ENCODE measurements at regions not wholly inside any gene's neighbourhood (a gene's known extent, or its start where the extent isn't known, plus 50 kb on each side); places are given as distances from the start of the nearest gene placed in this dataset.

GRCh38 chr4:185994750-185995149 is 74.2 kb upstream of the TLR3 start:
- TF ChIP-seq CTCF (IDR thresholded peaks at IDR 0.05; ENCODE audit: borderline replicate concordance, control extremely low read depth, extremely low read depth, insufficient read depth, missing control alignments): no peak
- DNase-seq (ENCODE audit: low spot score): no peak
- in situ Hi-C loops (cut with MboI; ENCODE audit: low sequenced_read_pairs, unreplicated experiment): no loop called here

GRCh38 chr4:185995665-185996064 is 73.3 kb upstream of the TLR3 start:
- in situ Hi-C loops (cut with MboI; ENCODE audit: low sequenced_read_pairs, unreplicated experiment): no loop called here
- TF ChIP-seq CTCF (IDR thresholded peaks at IDR 0.05; ENCODE audit: borderline replicate concordance, control extremely low read depth, extremely low read depth, insufficient read depth, missing control alignments): no peak
- DNase-seq (ENCODE audit: low spot score): no peak

- TF ChIP-seq CTCF (IDR thresholded peaks at IDR 0.05; ENCODE audit: borderline replicate concordance, control extremely low read depth, extremely low read depth, insufficient read depth, missing control alignments): no peak
- no peak for DNase-seq (ENCODE audit: low spot score)
- in situ Hi-C loops (cut with MboI; ENCODE audit: low sequenced_read_pairs, unreplicated experiment): no loop called here
Observed at GRCh38 chr4:185997296-185997695, 71.7 kb upstream of the TLR3 start.

- in situ Hi-C loops (cut with MboI; ENCODE audit: low sequenced_read_pairs, unreplicated experiment): no loop called here
- no peak for TF ChIP-seq CTCF (IDR thresholded peaks at IDR 0.05; ENCODE audit: borderline replicate concordance, control extremely low read depth, extremely low read depth, insufficient read depth, missing control alignments)
- no peak for DNase-seq (ENCODE audit: low spot score)
Observed at GRCh38 chr4:185998791-185999190, 70.2 kb upstream of the TLR3 start.

GRCh38 chr4:185999207-185999606 is 69.7 kb upstream of the TLR3 start:
- no peak for TF ChIP-seq CTCF (IDR thresholded peaks at IDR 0.05; ENCODE audit: borderline replicate concordance, control extremely low read depth, extremely low read depth, insufficient read depth, missing control alignments)
- in situ Hi-C loops (cut with MboI; ENCODE audit: low sequenced_read_pairs, unreplicated experiment): no loop called here
- no peak for DNase-seq (ENCODE audit: low spot score)

- TF ChIP-seq CTCF (IDR thresholded peaks at IDR 0.05; ENCODE audit: borderline replicate concordance, control extremely low read depth, extremely low read depth, insufficient read depth, missing control alignments): no peak
- DNase-seq (ENCODE audit: low spot score): no peak
- in situ Hi-C loops (cut with MboI; ENCODE audit: low sequenced_read_pairs, unreplicated experiment): no loop called here
Observed at GRCh38 chr4:186002853-186003252, 66.1 kb upstream of the TLR3 start.

GRCh38 chr4:186003746-186004145 is 65.2 kb upstream of the TLR3 start:
- in situ Hi-C loops (cut with MboI; ENCODE audit: low sequenced_read_pairs, unreplicated experiment): no loop called here
- TF ChIP-seq CTCF (IDR thresholded peaks at IDR 0.05; ENCODE audit: borderline replicate concordance, control extremely low read depth, extremely low read depth, insufficient read depth, missing control alignments): no peak
- no peak for DNase-seq (ENCODE audit: low spot score)

Measured in GM13976 (cell line).